CD4-positive, alpha-beta T cell treated with Interleukin-17A for 4 hours (primary cell): ENCODE measurements at regions not wholly inside any gene's neighbourhood (a gene's known extent, or its start where the extent isn't known, plus 50 kb on each side); places are given as distances from the start of the nearest gene placed in this dataset.

Source experiments
- DNase-seq: peaks from one replicate; pipeline ENCODE4 v3.0.0-alpha.2; 2020; ENCODE audit warnings: mixed read lengths

GRCh38 chr12:132424811-132425210 is 65.1 kb upstream of the FBRSL1 start:
- no peak for DNase-seq

GRCh38 chr12:132423820-132424645 is 65.9 kb upstream of the FBRSL1 start:
- no peak for DNase-seq

- no peak for DNase-seq
These were observed 66.6 kb upstream of the FBRSL1 start for GRCh38 chr12:132423251-132423819.

- DNase-seq = no peak
These were observed 67.4 kb upstream of the FBRSL1 start for GRCh38 chr12:132422381-132423043.

GRCh38 chr12:132422040-132422380 is 67.9 kb upstream of the FBRSL1 start:
- no peak for DNase-seq

GRCh38 chr12:132419631-132420246 is 70.2 kb upstream of the FBRSL1 start:
- no peak for DNase-seq

- no peak for DNase-seq
These were observed 71.5 kb upstream of the FBRSL1 start for GRCh38 chr12:132418393-132418925.

- no peak for DNase-seq
These were observed 72.2 kb upstream of the FBRSL1 start for GRCh38 chr12:132417741-132418140.

GRCh38 chr12:132416827-132417226 is 73.1 kb upstream of the FBRSL1 start:
- no peak for DNase-seq

- DNase-seq = no peak
These were observed 73.8 kb upstream of the FBRSL1 start for GRCh38 chr12:132416121-132416673.

- no peak for DNase-seq
These were observed 74.4 kb upstream of the FBRSL1 start for GRCh38 chr12:132415327-132416120.

GRCh38 chr12:132414634-132415326 is 75.2 kb upstream of the FBRSL1 start:
- DNase-seq = peak; percentile 88

GRCh38 chr12:132413931-132414588 is 75.9 kb upstream of the FBRSL1 start:
- DNase-seq = peak; percentile 24

- DNase-seq = no peak
These were observed 78.5 kb upstream of the FBRSL1 start for GRCh38 chr12:132411457-132411856.

GRCh38 chr12:132410849-132411248 is 79.1 kb upstream of the FBRSL1 start:
- DNase-seq = no peak

GRCh38 chr12:132410296-132410625 is 79.7 kb upstream of the FBRSL1 start:
- DNase-seq = no peak

GRCh38 chr12:132409495-132410295 is 80.3 kb upstream of the FBRSL1 start:
- no peak for DNase-seq

GRCh38 chr12:132408626-132409494 is 79.5 kb upstream of the GALNT9 start:
- no peak for DNase-seq

GRCh38 chr12:132407992-132408391 is 78.6 kb upstream of the GALNT9 start:
- no peak for DNase-seq
